Gastrocnemius medialis (tissue), 4 donors: ENCODE measurements at regions not wholly inside any gene's neighbourhood (a gene's known extent, or its start where the extent isn't known, plus 50 kb on each side); places are given as distances from the start of the nearest gene placed in this dataset.

Experiments used
- ATAC-seq, 2 donors: fragments of 150-250 bp; one replicate each; pipeline ENCODE4 v1.9.1; 2016
- DNase-seq, 2 donors: peaks; one replicate each; pipeline ENCODE4 v3.0.0-alpha.2; 2019
- H3K27ac ChIP-seq, 4 donors: fragments of 200-600 bp; sonication (generic); 1 replicate in 1 of 4; 2 replicates in 3 of 4; pipeline ENCODE4 v1.5.1; 2016 to 2018; ENCODE audit warnings: mild to moderate bottlenecking in 2 of 4, moderate library complexity in 1 of 4
- H3K27me3 ChIP-seq, 3 donors: fragments of 200-600 bp; sonication (generic) in 2 of 3; 1 replicate in 1 of 3; 2 replicates in 2 of 3; pipeline versions ENCODE4 v1.5.1 to v1.6.0; 2016 to 2019; ENCODE audit warnings: mild to moderate bottlenecking in 1 of 3, moderate library complexity in 1 of 3
- H3K36me3 ChIP-seq, 2 donors: fragments of 200-600 bp; sonication (generic) in 1 of 2; one replicate each; pipeline ENCODE4 v1.5.1; 2017 to 2018
- H3K4me1 ChIP-seq, 2 donors: fragments of 200-600 bp; sonication (generic) in 1 of 2; one replicate each; pipeline ENCODE4 v1.5.1; 2016 to 2017; ENCODE audit warnings: mild to moderate bottlenecking in 2 of 2
- H3K4me3 ChIP-seq, 4 donors: fragments of 200-600 bp; sonication (generic) in 3 of 4; 1 replicate in 1 of 4; 2 replicates in 3 of 4; pipeline ENCODE4 v1.5.1; 2016 to 2019; ENCODE audit warnings: mild to moderate bottlenecking in 2 of 4
- H3K9me3 ChIP-seq, 3 donors: fragments of 200-600 bp; sonication (generic) in 2 of 3; 1 replicate in 1 of 3; 2 replicates in 2 of 3; pipeline ENCODE4 v1.5.1; 2016 to 2019
- POLR2A ChIP-seq, 2 donors: fragments of 450-650 bp; IDR thresholded peaks; one replicate each; pipeline ENCODE4 v1.6.1; 2017; ENCODE audit warnings: antibody characterized with exemption in 2 of 2, mild to moderate bottlenecking in 2 of 2, moderate library complexity in 2 of 2
- in situ Hi-C, 4 donors: fragments of 200-750 bp; cut with MboI; loops; one replicate each; pipeline versions ENCODE4 v1.15.0 to v1.8.0; 2017; ENCODE audit warnings: low sequenced_read_pairs in 4 of 4
- intact Hi-C: fragments of 100-400 bp; cut with DNase I; formaldehyde crosslinking; loops from one replicate; pipeline ENCODE4 v1.15.1; 2023; ENCODE audit warnings: low total_unique reads
- TF ChIP-seq, protein P1 (sequence below), 5 experiments: fragments of 450-650 bp in 3 of 5; fragments of 200-600 bp in 2 of 5; sonication (generic) in 2 of 5; IDR thresholded peaks in 4 of 5; conservative IDR thresholded peaks in 1 of 5; 1 replicate in 4 of 5; 2 replicates in 1 of 5; pipeline ENCODE4 v1.5.1; 2016 to 2019; ENCODE audit warnings: antibody characterized with exemption in 5 of 5, mild to moderate bottlenecking in 3 of 5, moderate library complexity in 3 of 5

DNA sequence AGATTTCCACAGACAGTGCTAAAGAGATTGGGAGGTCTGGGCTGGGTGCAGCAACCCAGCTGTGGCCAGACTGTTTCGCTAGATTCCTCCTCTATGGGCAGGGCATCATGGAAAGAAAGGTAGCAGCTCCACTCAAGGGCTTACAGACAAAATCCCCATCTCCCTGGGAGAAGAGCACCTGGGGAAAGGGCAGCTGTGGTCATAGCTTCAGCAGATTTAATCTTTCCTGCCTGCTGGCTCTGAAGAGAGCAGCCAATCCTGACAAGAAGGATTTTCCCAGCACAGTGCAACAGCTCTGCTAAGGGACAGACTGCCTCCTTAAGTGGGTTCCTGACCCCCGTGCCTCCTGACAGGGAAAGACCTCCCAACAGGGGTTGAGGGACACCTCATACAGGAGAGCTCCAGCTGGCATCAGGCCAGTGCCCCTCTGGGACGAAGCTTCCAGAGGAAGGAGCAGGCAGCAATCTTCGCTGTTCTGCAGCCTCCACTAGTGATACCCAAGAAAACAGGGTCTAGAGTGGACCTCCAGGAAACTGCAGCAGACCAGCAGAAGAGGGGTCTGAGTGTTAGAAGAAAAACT is 1379.3 kb upstream of the ACO1 start:
- intact Hi-C loops = no loop called here
- ATAC-seq (no peak), DNase-seq (no peak)
- H3K27me3 ChIP-seq = no peaks in the 10 kb centered on the region
- TF ChIP-seq, protein P1, sequence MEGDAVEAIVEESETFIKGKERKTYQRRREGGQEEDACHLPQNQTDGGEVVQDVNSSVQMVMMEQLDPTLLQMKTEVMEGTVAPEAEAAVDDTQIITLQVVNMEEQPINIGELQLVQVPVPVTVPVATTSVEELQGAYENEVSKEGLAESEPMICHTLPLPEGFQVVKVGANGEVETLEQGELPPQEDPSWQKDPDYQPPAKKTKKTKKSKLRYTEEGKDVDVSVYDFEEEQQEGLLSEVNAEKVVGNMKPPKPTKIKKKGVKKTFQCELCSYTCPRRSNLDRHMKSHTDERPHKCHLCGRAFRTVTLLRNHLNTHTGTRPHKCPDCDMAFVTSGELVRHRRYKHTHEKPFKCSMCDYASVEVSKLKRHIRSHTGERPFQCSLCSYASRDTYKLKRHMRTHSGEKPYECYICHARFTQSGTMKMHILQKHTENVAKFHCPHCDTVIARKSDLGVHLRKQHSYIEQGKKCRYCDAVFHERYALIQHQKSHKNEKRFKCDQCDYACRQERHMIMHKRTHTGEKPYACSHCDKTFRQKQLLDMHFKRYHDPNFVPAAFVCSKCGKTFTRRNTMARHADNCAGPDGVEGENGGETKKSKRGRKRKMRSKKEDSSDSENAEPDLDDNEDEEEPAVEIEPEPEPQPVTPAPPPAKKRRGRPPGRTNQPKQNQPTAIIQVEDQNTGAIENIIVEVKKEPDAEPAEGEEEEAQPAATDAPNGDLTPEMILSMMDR (IDR thresholded peaks at IDR 0.05 in 4 of 5, conservative IDR thresholded peaks at IDR 0.05 in 1 of 5) = no peak
- no peak for TF ChIP-seq POLR2A (IDR thresholded peaks at IDR 0.05)
- no peak overlapping the region for H3K27ac ChIP-seq
- H3K4me1 ChIP-seq = no peaks in the 10 kb centered on the region
- H3K9me3 ChIP-seq = no peaks in the 10 kb centered on the region
- in situ Hi-C loops = no loop called here
- no peaks in the 10 kb centered on the region for H3K36me3 ChIP-seq
- H3K4me3 ChIP-seq = no peak overlapping the region

DNA sequence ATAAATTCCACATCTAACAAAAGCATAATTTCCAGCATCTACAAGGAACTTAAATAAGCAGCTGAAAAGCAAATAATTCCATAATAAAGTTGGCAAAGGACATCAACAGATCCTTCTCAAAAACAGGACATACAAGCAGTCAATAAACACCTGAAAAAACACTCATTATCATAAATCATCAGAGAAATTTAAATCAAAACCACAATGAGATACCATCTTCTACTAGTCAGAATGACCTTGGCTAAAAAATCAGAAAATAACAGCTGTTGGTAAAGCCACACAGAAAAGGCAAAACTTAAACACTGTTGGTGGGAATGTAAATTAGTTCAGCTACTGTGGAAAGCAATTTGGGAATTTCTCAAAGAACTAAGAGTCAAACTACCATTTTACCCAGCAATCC is 1371.1 kb upstream of the ACO1 start:
- TF ChIP-seq POLR2A (IDR thresholded peaks at IDR 0.05) = no peak
- TF ChIP-seq, protein P1 (IDR thresholded peaks at IDR 0.05 in 4 of 5, conservative IDR thresholded peaks at IDR 0.05 in 1 of 5) = no peak
- intact Hi-C loops = no loop called here
- Histone ChIP-seq H3K36me3 (no peaks in the 10 kb centered on the region), H3K4me3 (no peak overlapping the region), H3K4me1 (no peaks in the 10 kb centered on the region), H3K9me3 (no peaks in the 10 kb centered on the region), H3K27ac (no peak overlapping the region), H3K27me3 (no peaks in the 10 kb centered on the region)
- no peak for DNase-seq
- ATAC-seq = no peak
- in situ Hi-C loops = no loop called here

DNA sequence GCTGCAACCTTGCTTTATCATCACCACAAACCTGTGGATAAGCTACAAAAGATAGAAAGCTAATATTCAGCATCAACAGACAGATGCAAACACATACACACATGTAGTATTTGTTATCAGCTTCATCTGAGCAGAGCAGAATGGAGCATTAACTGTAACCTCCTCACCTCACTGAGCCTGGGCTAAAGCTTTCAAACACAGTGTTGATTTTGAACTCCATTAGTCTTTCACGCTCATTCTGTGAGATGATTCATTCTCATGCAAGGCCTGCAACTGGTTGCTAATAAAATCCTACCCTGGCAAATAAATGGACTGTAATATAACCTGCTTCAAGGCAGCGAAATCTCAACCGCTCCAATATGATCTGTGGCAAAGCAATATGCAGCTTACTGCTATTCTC is 1360.6 kb upstream of the ACO1 start:
- Histone ChIP-seq H3K9me3 (no peaks in the 10 kb centered on the region), H3K4me3 (no peak overlapping the region), H3K27me3 (no peaks in the 10 kb centered on the region), H3K4me1 (no peaks in the 10 kb centered on the region), H3K36me3 (no peaks in the 10 kb centered on the region), H3K27ac (no peak overlapping the region)
- no peak for DNase-seq
- intact Hi-C loops = no loop called here
- TF ChIP-seq, protein P1 (IDR thresholded peaks at IDR 0.05 in 4 of 5, conservative IDR thresholded peaks at IDR 0.05 in 1 of 5) = no peak
- no peak for TF ChIP-seq POLR2A (IDR thresholded peaks at IDR 0.05)
- ATAC-seq = no peak
- in situ Hi-C loops = no loop called here

DNA sequence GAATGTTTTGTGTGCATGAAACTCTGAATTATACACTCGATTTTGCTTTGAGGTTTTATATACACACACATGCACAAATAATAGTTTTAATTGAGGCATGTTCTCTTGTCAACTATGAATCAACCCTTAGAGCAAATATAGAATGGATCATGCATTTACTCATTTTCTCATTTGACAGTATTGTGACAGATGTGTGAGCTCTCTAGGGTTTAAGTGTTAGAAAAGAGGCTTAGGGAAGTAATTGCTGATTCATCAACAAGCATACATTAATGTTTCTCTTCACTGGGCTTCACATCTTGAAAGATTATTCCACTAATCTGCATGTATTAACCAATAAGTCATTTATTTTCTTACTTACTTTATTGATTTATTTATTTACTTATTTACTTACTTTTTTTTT is 1356.8 kb upstream of the ACO1 start:
- no peaks in the 10 kb centered on the region for H3K4me1 ChIP-seq
- TF ChIP-seq, protein P1 (IDR thresholded peaks at IDR 0.05 in 4 of 5, conservative IDR thresholded peaks at IDR 0.05 in 1 of 5) = no peak
- no peak for TF ChIP-seq POLR2A (IDR thresholded peaks at IDR 0.05)
- H3K9me3 ChIP-seq = no peaks in the 10 kb centered on the region
- in situ Hi-C loops = no loop called here
- DNase-seq (no peak), ATAC-seq (no peak)
- no peak overlapping the region for H3K4me3 ChIP-seq
- intact Hi-C loops = no loop called here
- no peaks in the 10 kb centered on the region for H3K27me3 ChIP-seq
- H3K36me3 ChIP-seq = no peaks in the 10 kb centered on the region
- H3K27ac ChIP-seq = no peak overlapping the region

DNA sequence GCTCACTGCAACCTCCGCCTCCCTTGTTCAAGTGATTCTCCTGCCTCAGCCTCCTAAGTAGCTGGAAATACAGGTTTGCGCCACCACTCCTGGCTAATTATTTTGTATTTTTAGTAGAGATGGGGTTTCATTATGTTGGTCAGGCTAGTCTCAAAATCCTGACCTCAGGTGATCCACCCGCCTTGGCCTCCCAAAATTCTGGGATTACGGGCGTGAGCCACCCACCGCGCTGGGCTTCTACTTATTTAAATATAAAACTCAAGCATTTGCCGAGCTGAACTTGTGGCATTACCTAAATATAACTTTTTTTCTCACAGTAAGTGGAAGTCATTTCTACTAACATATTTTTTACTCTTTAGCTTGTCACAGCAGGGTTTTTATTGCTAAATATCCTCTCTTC is 1356.3 kb upstream of the ACO1 start:
- TF ChIP-seq, protein P1 (IDR thresholded peaks at IDR 0.05 in 4 of 5, conservative IDR thresholded peaks at IDR 0.05 in 1 of 5) = no peak
- TF ChIP-seq POLR2A (IDR thresholded peaks at IDR 0.05) = no peak

More for the DNA sequence above, 1356.3 kb upstream of the ACO1 start:
- H3K27ac ChIP-seq = no peak overlapping the region
- ATAC-seq = no peak
- intact Hi-C loops (no loop called here), in situ Hi-C loops (no loop called here)
- no peak overlapping the region for H3K4me3 ChIP-seq
- H3K36me3 ChIP-seq = no peaks in the 10 kb centered on the region
- no peaks in the 10 kb centered on the region for H3K4me1 ChIP-seq
- no peaks in the 10 kb centered on the region for H3K9me3 ChIP-seq
- no peaks in the 10 kb centered on the region for H3K27me3 ChIP-seq
- DNase-seq = no peak
